ENCODE measurements at regions not wholly inside any gene's neighbourhood (a gene's known extent, or its start where the extent isn't known, plus 50 kb on each side); places are given as distances from the start of the nearest gene placed in this dataset.

GRCh38 chr12:87518481-87518880 lies 510.7 kb downstream of the C12orf50 start:
- Histone ChIP-seq H3K9me3 (no peaks in the 10 kb centered on the region), H3K27ac (no peak overlapping the region), H3K4me3 (no peak overlapping the region), H3K27me3 (replicated peaks; ENCODE audit: insufficient read depth) (no peaks in the 10 kb centered on the region), H3K4me1 (replicated peaks) (no peaks in the 10 kb centered on the region), H3K36me3 (no peaks in the 10 kb centered on the region)
- intact Hi-C loops (cut with DNase I), result no loop called here
- TF ChIP-seq CTCF (IDR thresholded peaks at IDR 0.05) (no peak), POLR2A (IDR thresholded peaks at IDR 0.05) (no peak), POLR2AphosphoS5 (IDR thresholded peaks at IDR 0.05) (no peak)
- 59% methylated on average over 1 of the region's 1 CpG for WGBS
- no peak for DNase-seq (ENCODE audit: low spot score)

DNA sequence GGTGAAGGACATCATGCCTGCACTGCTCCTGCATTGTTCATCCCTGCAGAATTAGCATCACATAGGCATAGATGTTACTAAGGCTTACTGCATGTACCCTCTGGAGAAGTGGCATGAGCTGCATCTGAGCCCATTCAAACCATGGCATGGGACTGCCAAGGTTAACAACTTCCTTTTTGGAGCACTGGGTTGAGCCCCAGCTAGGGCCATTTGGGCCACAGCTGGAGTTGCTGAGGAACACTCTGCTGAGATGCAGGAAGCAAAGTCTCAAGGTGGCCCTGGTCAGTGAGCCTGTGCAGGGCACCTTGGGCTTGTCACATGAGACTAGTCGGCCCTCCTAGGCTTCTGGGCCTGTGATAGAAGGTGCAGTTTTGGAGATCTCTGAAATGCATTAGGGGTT lies 511.2 kb downstream of the C12orf50 start:
- H3K4me1 ChIP-seq (replicated peaks), result no peaks in the 10 kb centered on the region
- no peak for TF ChIP-seq POLR2AphosphoS5 (IDR thresholded peaks at IDR 0.05)
- no peak for TF ChIP-seq POLR2A (IDR thresholded peaks at IDR 0.05)
- TF ChIP-seq CTCF (IDR thresholded peaks at IDR 0.05), result no peak
- no peaks in the 10 kb centered on the region for H3K27me3 ChIP-seq (replicated peaks; ENCODE audit: insufficient read depth)
- no peak overlapping the region for H3K4me3 ChIP-seq
- intact Hi-C loops (cut with DNase I), result no loop called here
- WGBS, result 91% methylated on average over 1 of the region's 1 CpG
- DNase-seq (ENCODE audit: low spot score), result no peak
- H3K9me3 ChIP-seq, result no peaks in the 10 kb centered on the region
- H3K36me3 ChIP-seq, result no peaks in the 10 kb centered on the region
- no peak overlapping the region for H3K27ac ChIP-seq

- Histone ChIP-seq H3K27me3 (replicated peaks; ENCODE audit: insufficient read depth) (no peaks in the 10 kb centered on the region), H3K4me3 (no peak overlapping the region), H3K27ac (no peak overlapping the region), H3K36me3 (no peaks in the 10 kb centered on the region), H3K9me3 (no peaks in the 10 kb centered on the region), H3K4me1 (replicated peaks) (no peaks in the 10 kb centered on the region)
- TF ChIP-seq POLR2A (IDR thresholded peaks at IDR 0.05) (no peak), POLR2AphosphoS5 (IDR thresholded peaks at IDR 0.05) (no peak), CTCF (IDR thresholded peaks at IDR 0.05) (no peak)
- 60% methylated on average over 2 of the region's 2 CpGs for WGBS
- DNase-seq (ENCODE audit: low spot score), result no peak
- intact Hi-C loops (cut with DNase I), result no loop called here
Measured at GRCh38 chr12:87513536-87514280, 515.5 kb downstream of the C12orf50 start.

DNA sequence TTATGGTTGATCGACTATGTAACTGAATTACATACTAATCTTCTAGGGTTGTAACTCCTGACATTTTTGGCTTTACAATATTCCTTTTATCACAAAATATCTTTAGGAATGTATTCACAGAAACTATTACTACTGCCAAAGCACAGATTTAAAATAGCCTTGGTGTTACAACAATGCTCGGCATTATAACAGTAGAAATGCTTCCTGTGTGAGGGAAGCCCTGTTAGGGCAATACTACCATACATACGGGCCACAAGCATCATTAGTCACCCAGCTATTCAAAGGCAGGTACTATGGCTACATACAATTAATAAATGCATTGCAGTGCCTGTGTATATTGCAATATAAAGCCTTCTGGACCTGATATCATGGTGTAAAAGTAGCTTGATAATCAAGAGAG lies 517.8 kb downstream of the C12orf50 start:
- intact Hi-C loops (cut with DNase I), result no loop called here
- Histone ChIP-seq H3K36me3 (no peaks in the 10 kb centered on the region), H3K4me3 (no peak overlapping the region), H3K27ac (no peak overlapping the region), H3K27me3 (replicated peaks; ENCODE audit: insufficient read depth) (no peaks in the 10 kb centered on the region), H3K4me1 (replicated peaks) (no peaks in the 10 kb centered on the region), H3K9me3 (no peaks in the 10 kb centered on the region)
- TF ChIP-seq POLR2AphosphoS5 (IDR thresholded peaks at IDR 0.05), result no peak
- no peak for TF ChIP-seq POLR2A (IDR thresholded peaks at IDR 0.05)
- no peak for TF ChIP-seq CTCF (IDR thresholded peaks at IDR 0.05)
- DNase-seq (ENCODE audit: low spot score), result no peak
- 64% methylated on average over 3 of the region's 3 CpGs for WGBS

GRCh38 chr12:87509237-87509820 lies 519.9 kb downstream of the C12orf50 start:
- Histone ChIP-seq H3K27me3 (replicated peaks; ENCODE audit: insufficient read depth) (no peaks in the 10 kb centered on the region), H3K27ac (no peak overlapping the region), H3K4me3 (no peak overlapping the region), H3K4me1 (replicated peaks) (no peaks in the 10 kb centered on the region), H3K36me3 (no peaks in the 10 kb centered on the region), H3K9me3 (no peaks in the 10 kb centered on the region)
- intact Hi-C loops (cut with DNase I), result no loop called here
- no peak for DNase-seq (ENCODE audit: low spot score)
- TF ChIP-seq POLR2A (IDR thresholded peaks at IDR 0.05) (no peak), CTCF (IDR thresholded peaks at IDR 0.05) (no peak), POLR2AphosphoS5 (IDR thresholded peaks at IDR 0.05) (no peak)

Data from prostate gland (tissue), 2 donors.